ENCODE measurements at regions not wholly inside any gene's neighbourhood (a gene's known extent, or its start where the extent isn't known, plus 50 kb on each side); places are given as distances from the start of the nearest gene placed in this dataset.

DNA sequence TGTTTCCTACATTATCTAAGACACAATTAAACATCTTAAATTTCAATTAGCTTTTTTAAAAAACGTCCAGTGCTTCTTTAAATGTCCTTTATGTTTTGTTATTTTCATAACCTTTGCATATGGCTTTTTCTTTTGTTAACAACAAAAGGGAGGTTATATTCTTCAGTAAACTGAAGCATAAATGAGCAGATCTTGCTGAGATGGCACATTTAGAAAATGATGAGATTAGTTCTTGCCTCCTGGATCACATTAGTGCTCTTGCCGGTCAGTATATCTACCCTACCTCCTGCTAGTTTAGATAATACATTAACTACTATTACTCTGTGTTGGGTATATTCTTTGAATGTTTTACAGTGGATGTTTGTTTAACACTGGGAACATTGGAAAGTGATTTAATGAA is 126.1 kb downstream of the DISP1 start:
- H3K4me3 ChIP-seq: no peak overlapping the region
- in situ Hi-C loops (cut with MboI): no loop called here
- H3K9ac ChIP-seq (ENCODE audit: insufficient read depth in 1 of 2, low read depth in 2 of 2, low read length in 2 of 2): no peak overlapping the region
- CTCF ChIA-PET (ENCODE audit: low intra/inter-chr PET ratio): no interaction called here
- no peaks in the 10 kb centered on the region for H4K20me1 ChIP-seq (replicated peaks; ENCODE audit: control insufficient read depth, insufficient read depth, low read length)
- 0% methylated on average over 2 of the region's 2 CpGs for WGBS (ENCODE audit: insufficient coverage, low coverage, missing lambda C conversion rate)
- BruUV-seq (replicated peaks): no TSS peak
- POLR2A ChIA-PET: interaction anchor here (1.2 kb wide), 1 partner anchor 10 kb away, joined by 3 read pairs; no protein-coding TSS in a partner anchor
- H3K4me2 ChIP-seq (ENCODE audit: insufficient read depth, low read length): no peak overlapping the region
- H3K27ac ChIP-seq (ENCODE audit: extremely low read depth, low read depth, low read length): no peak overlapping the region
- H3K79me2 ChIP-seq (ENCODE audit: control insufficient read depth, insufficient read depth, low read length): no peaks in the 10 kb centered on the region
- DNase-seq (ENCODE audit: extremely low read depth in 1 of 4, low spot score in 3 of 4) (no peak), ATAC-seq (no peak), FAIRE-seq (no peak)
- no peaks in the 10 kb centered on the region for H3K9me1 ChIP-seq (ENCODE audit: control insufficient read depth, insufficient read depth, low read length)
- H3K4me1 ChIP-seq (replicated peaks in 1 of 2; ENCODE audit: control insufficient read depth in 2 of 2, insufficient read depth in 2 of 2, low read length in 2 of 2): no peaks in the 10 kb centered on the region
- TF ChIP-seq MAFK (IDR thresholded peaks at IDR 0.05; ENCODE audit: low read length) (peak; percentile 31; the same call in 1 of the 2 replicates), ZNF316 (IDR thresholded peaks at IDR 0.05) (peak; percentile 74), MAFG (tag; conservative IDR thresholded peaks at IDR 0.05) (peak; percentile 37; the same call in 1 of the 2 replicates), EHMT2 (IDR thresholded peaks at IDR 0.05) (no peak), MAFF (IDR thresholded peaks at IDR 0.05; ENCODE audit: low read length) (peak; percentile 43), EGR1 (conservative IDR thresholded peaks at IDR 0.05) (no peak), C11orf30 (IDR thresholded peaks at IDR 0.05; ENCODE audit: low read depth) (peak; percentile 47)
- TF ChIP-seq, protein P1, sequence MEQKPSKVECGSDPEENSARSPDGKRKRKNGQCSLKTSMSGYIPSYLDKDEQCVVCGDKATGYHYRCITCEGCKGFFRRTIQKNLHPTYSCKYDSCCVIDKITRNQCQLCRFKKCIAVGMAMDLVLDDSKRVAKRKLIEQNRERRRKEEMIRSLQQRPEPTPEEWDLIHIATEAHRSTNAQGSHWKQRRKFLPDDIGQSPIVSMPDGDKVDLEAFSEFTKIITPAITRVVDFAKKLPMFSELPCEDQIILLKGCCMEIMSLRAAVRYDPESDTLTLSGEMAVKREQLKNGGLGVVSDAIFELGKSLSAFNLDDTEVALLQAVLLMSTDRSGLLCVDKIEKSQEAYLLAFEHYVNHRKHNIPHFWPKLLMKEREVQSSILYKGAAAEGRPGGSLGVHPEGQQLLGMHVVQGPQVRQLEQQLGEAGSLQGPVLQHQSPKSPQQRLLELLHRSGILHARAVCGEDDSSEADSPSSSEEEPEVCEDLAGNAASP (IDR thresholded peaks at IDR 0.05): no peak
- no peaks in the 10 kb centered on the region for H3K9me3 ChIP-seq (replicated peaks; ENCODE audit: control insufficient read depth, insufficient read depth, low read depth, low read length)
- no peak overlapping the region for H2AFZ ChIP-seq (ENCODE audit: low read depth, low read length)
- H3K27me3 ChIP-seq (ENCODE audit: control insufficient read depth in 2 of 2, insufficient read depth in 2 of 2, low read length in 2 of 2): peaks cover 2 to 12% of the 10 kb centered on the region in 2 experiments; a peak in 3 of 5 replicates
- intact Hi-C loops (cut with micrococcal nuclease): no loop called here
- H3K36me3 ChIP-seq (ENCODE audit: control insufficient read depth, insufficient read depth, low read length): no peaks in the 10 kb centered on the region
